Adrenal gland (tissue), 9 donors: ENCODE measurements at regions not wholly inside any gene's neighbourhood (a gene's known extent, or its start where the extent isn't known, plus 50 kb on each side); places are given as distances from the start of the nearest gene placed in this dataset.

Experiments
- DNase-seq, 7 donors: peaks; one replicate each; pipeline ENCODE4 v3.0.0-alpha.2; 2019 to 2020
- H3K27ac ChIP-seq, 5 donors: fragments of 200-600 bp; sonication (generic) in 4 of 5; 1 replicate in 3 of 5; 2 replicates in 2 of 5; pipeline versions ENCODE4 v1.5.1 to v1.8.0; 2016 to 2020; ENCODE audit warnings: mild to moderate bottlenecking in 1 of 5
- H3K27me3 ChIP-seq: fragments of 200-600 bp; 2 replicates; pipeline ENCODE4 v1.8.0; 2021
- H3K36me3 ChIP-seq, 2 donors: fragments of 200-600 bp; replicated peaks in 1 of 2; 1 replicate in 1 of 2; 2 replicates in 1 of 2; pipeline versions ENCODE4 v1.5.1 to v1.8.0; 2018 to 2022
- H3K4me1 ChIP-seq, 2 donors: fragments of 200-600 bp; replicated peaks in 1 of 2; 1 replicate in 1 of 2; 2 replicates in 1 of 2; pipeline versions ENCODE4 v1.5.1 to v1.8.0; 2018 to 2021
- H3K4me3 ChIP-seq, 4 donors: fragments of 200-600 bp; sonication (generic) in 3 of 4; one replicate each; pipeline ENCODE4 v1.5.1; 2016 to 2018
- H3K9me3 ChIP-seq, 3 donors: fragments of 200-600 bp; sonication (generic) in 1 of 3; replicated peaks in 1 of 3; 1 replicate in 2 of 3; 2 replicates in 1 of 3; pipeline versions ENCODE4 v1.5.1 to v1.8.0; 2016 to 2021
- CTCF ChIP-seq, 6 experiments: fragments of 450-650 bp in 4 of 6; fragments of 200-600 bp in 2 of 6; sonication (generic) in 1 of 6; IDR thresholded peaks; 1 replicate in 5 of 6; 2 replicates in 1 of 6; pipeline versions ENCODE4 v1.5.1 to v1.8.0; 2016 to 2021; ENCODE audit warnings: antibody characterized with exemption in 6 of 6, mild to moderate bottlenecking in 2 of 6, moderate library complexity in 1 of 6
- POLR2A ChIP-seq, 2 donors: fragments of 450-650 bp; IDR thresholded peaks; one replicate each; pipeline ENCODE4 v1.6.1; 2017; ENCODE audit warnings: antibody characterized with exemption in 2 of 2, mild to moderate bottlenecking in 2 of 2, moderate library complexity in 1 of 2
- WGBS, 4 donors: extraction: QIAGEN DNeasy Blood & Tissue Kit in 2 of 4; methylation state at CpG; one replicate each; pipeline versions ENCODE4 v1.1.5 to v1.1.7; 2013 to 2017; 5-methylcytosine and 5-hydroxymethylcytosine counted together
- intact Hi-C, 2 donors: fragments of 100-400 bp; cut with DNase I; formaldehyde crosslinking; loops; one replicate each; pipeline versions ENCODE4 v1.14.1 to v1.15.0; 2022 to 2023
- donor health status: healthy with polysubstance abuse.
- donor health status: Bipolar disorder and iron deficiency.
- donor health status: DM: yes; HTN: yes; CAD: no.
- donor health status: DM: no; HTN: no; CAD: no.
- donor health status: DM: no; HTN: no; CAD: no.

DNA sequence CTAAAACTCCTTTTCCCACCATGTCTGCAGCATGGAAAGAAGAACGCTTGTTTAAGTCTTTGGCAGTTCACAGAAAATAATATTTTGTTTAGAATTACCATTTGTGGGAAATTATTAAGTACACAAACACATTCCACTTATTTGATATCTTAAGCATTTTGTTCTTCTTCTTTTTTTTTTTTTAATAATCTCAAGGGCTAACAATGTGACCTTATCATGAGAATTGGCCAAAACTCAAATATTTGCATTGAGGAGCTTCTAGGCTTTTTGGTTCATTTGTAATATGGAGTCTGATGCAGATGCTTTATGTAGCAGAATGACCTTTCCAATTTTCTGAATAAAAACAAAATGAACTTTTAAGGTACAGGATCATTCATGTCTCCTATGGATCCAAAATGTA, 555.0 kb downstream of the ZEB2 start:
- 83 to 93% (median 90%) methylated on average over 1 of the region's 1 CpG for WGBS, 4 donors
- DNase-seq, result no peak
- intact Hi-C loops, result no loop called here

DNA sequence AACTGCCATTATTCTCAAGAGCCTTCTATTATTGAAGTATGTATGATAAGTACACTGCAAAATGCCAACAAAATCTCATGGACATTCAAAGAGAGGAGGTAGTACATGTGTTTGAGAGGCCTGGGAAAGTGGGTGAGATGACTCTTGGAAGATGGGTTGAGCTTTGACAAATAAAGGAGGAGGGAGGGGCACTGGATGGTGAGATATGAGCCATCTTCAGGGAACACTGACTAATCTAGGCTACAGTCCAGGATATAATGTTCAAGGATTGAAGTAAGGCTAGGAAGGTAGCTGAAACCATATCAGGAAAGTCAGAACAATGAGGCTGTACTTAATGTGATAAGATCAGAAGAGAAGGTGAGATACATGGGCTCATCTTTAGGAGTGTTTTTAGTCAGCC, 559.7 kb downstream of the ZEB2 start:
- intact Hi-C loops, result no loop called here
- Histone ChIP-seq H3K36me3 (no peaks in the 10 kb centered on the region), H3K9me3 (no peaks in the 10 kb centered on the region), H3K4me1 (no peaks in the 10 kb centered on the region), H3K4me3 (no peak overlapping the region), H3K27me3 (no peaks in the 10 kb centered on the region), H3K27ac (no peak overlapping the region)
- no peak for DNase-seq
- TF ChIP-seq CTCF (IDR thresholded peaks at IDR 0.05), result no peak
- TF ChIP-seq POLR2A (IDR thresholded peaks at IDR 0.05), result no peak

More for the DNA sequence above, 555.0 kb downstream of the ZEB2 start:
- Histone ChIP-seq H3K27me3 (no peaks in the 10 kb centered on the region), H3K4me1 (no peaks in the 10 kb centered on the region), H3K27ac (no peak overlapping the region), H3K4me3 (no peak overlapping the region), H3K36me3 (no peaks in the 10 kb centered on the region), H3K9me3 (no peaks in the 10 kb centered on the region)
- TF ChIP-seq CTCF (IDR thresholded peaks at IDR 0.05) (no peak), POLR2A (IDR thresholded peaks at IDR 0.05) (no peak)

DNA sequence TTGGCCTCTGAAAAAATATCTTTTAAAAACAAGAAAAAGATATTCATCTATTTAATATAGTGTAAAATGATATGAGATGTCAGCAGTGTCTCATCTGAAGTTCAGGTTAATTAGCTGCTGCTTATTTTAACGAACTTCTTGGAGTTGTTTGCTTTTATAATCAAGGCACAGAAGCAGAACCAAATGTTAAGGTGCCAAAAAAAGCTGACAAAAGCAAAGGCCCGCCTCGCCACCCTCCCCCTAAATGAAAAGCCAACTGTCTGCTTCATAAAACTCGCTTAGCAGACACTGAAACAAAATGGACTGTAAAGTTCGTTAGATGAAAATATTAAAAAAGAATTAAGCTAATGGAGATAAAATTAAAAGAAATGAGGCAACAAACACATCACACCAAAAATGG, 562.6 kb downstream of the ZEB2 start:
- Histone ChIP-seq H3K4me1 (no peaks in the 10 kb centered on the region), H3K27me3 (no peaks in the 10 kb centered on the region), H3K36me3 (no peaks in the 10 kb centered on the region), H3K27ac (no peak overlapping the region), H3K9me3 (no peaks in the 10 kb centered on the region), H3K4me3 (no peak overlapping the region)
- TF ChIP-seq CTCF (IDR thresholded peaks at IDR 0.05) (no peak), POLR2A (IDR thresholded peaks at IDR 0.05) (no peak)
- 91 to 93% (median 92%) methylated on average over 5 of the region's 5 CpGs for WGBS, 4 donors
- no peak for DNase-seq
- intact Hi-C loops, result no loop called here

GRCh38 chr2:143955401-143956065, 564.4 kb downstream of the ZEB2 start:
- WGBS, 4 donors, result 74 to 99% (median 89%) methylated on average over 2 of the region's 2 CpGs
- no peaks in the 10 kb centered on the region for H3K27me3 ChIP-seq
- H3K4me3 ChIP-seq, result no peak overlapping the region
- H3K36me3 ChIP-seq, result no peaks in the 10 kb centered on the region
- TF ChIP-seq POLR2A (IDR thresholded peaks at IDR 0.05) (no peak), CTCF (IDR thresholded peaks at IDR 0.05) (no peak)
- DNase-seq, result no peak
- H3K27ac ChIP-seq, result peak overlapping the region in 1 of 5 donors; percentile 18
- no peaks in the 10 kb centered on the region for H3K9me3 ChIP-seq
- intact Hi-C loops, result no loop called here
- H3K4me1 ChIP-seq, result no peaks in the 10 kb centered on the region
